ENCODE measurements at regions not wholly inside any gene's neighbourhood (a gene's known extent, or its start where the extent isn't known, plus 50 kb on each side); places are given as distances from the start of the nearest gene placed in this dataset.
"Not testable (repeated sequence)": the region's sequence is repeated elsewhere in the genome, so short reads cannot be mapped to it uniquely, and the experiment has no call there.

DNA sequence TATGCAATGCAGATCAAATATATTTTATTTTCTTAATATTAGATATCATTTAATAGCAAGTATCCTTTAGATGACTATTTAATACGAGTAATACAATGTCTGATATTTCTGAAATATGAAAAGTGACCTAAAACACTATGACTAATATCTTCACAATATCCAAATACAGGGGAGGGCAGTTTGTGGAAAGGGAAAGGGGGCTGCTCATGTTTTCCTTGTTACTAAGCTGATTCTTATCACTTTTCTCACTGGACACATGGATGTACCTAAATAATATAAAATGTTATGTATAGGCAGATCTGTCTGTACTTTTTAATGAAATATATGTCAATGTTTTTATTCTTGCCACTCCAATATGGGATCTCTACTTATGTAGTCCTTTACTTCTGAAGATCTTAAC is 1879.1 kb upstream of the ACO1 start:
- Mint-ChIP-seq H3K9me3 (peaks cover 6% of the 10 kb centered on the region), H3K27ac (no peak overlapping the region)

DNA sequence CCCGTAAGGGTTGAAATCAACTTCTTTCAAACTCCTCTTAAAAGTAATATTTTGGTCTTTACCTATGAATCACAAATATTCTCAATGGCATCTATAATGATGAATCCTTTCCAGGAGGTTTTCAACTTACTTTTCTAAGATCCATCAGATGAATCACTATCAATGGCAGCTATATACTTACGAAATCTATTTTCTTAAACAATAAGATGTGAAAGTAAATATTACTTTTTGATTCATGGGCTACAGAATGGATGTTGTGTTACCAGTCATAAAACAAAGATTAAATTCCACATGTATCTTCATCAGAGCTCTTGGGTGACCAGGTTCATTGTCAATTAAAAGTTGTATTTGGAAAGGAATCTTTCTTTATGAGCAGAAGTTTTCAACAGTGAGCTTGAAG is 1877.7 kb upstream of the ACO1 start:
- Mint-ChIP-seq H3K27me3 (no peaks in the 10 kb centered on the region), H3K9me3 (peaks cover 6% of the 10 kb centered on the region), H3K4me1 (ENCODE audit: low read depth in 2 of 2) (no peaks in the 10 kb centered on the region), H3K27ac (no peak overlapping the region), H3K4me3 (no peak overlapping the region), H3K36me3 (no peaks in the 10 kb centered on the region)
- DNase-seq (ENCODE audit: low spot score) (no peak), ATAC-seq (no peak)

More for the DNA sequence above, 1879.1 kb upstream of the ACO1 start:
- no peaks in the 10 kb centered on the region for H3K4me1 Mint-ChIP-seq (ENCODE audit: low read depth in 2 of 2)
- ATAC-seq (no peak), DNase-seq (ENCODE audit: low spot score) (no peak)
- no peaks in the 10 kb centered on the region for H3K36me3 Mint-ChIP-seq
- no peaks in the 10 kb centered on the region for H3K27me3 Mint-ChIP-seq
- H3K4me3 Mint-ChIP-seq: no peak overlapping the region

DNA sequence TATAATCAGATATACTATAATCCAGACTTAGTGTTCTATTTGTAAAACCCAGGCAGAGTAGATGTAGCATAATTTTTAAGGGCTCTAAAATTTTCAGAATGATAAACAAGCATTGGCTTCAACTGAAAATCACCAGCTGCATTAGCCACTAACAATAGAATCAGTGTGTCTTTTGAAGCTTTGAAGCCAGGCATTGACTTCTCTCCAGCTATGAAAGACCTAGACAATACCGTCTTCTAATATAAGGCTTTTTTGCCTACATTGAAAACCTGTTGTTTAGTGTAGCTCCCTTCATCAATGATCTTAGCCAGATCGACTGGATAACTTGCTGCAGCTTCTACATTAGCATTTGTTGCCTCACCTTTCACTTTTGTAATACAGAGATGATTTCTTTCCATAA is 1877.3 kb upstream of the ACO1 start:
- Mint-ChIP-seq H3K4me1 (ENCODE audit: low read depth in 2 of 2) (no peaks in the 10 kb centered on the region), H3K27me3 (no peaks in the 10 kb centered on the region), H3K9me3 (peaks cover 6% of the 10 kb centered on the region), H3K4me3 (no peak overlapping the region), H3K36me3 (no peaks in the 10 kb centered on the region), H3K27ac (no peak overlapping the region)
- ATAC-seq (no peak), DNase-seq (ENCODE audit: low spot score) (no peak)

DNA sequence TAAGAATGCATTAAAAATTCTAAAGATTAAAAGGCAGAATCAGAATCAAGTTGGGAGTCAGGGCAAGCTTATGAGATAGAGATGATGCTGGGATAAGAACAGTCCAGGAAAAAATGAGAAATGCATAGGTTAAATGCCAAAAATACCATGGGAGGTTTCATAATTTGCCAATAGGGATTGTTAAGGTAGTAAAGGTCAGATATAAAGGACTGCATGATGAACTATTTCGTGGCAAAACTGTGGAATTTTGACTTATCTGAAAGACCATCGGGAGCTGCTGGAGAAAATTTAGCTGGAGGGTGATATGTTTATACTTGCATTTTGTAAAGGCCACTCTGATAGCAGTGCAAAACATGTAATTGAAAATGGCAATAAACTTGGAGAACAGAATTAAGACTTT is 1872.8 kb upstream of the ACO1 start:
- no peaks in the 10 kb centered on the region for H3K27me3 Mint-ChIP-seq
- H3K36me3 Mint-ChIP-seq: no peaks in the 10 kb centered on the region
- DNase-seq (ENCODE audit: low spot score) (no peak), ATAC-seq (no peak)
- H3K27ac Mint-ChIP-seq: no peak overlapping the region
- no peak overlapping the region for H3K4me3 Mint-ChIP-seq
- H3K9me3 Mint-ChIP-seq: peaks cover 3% of the 10 kb centered on the region
- H3K4me1 Mint-ChIP-seq (ENCODE audit: low read depth in 2 of 2): no peaks in the 10 kb centered on the region

DNA sequence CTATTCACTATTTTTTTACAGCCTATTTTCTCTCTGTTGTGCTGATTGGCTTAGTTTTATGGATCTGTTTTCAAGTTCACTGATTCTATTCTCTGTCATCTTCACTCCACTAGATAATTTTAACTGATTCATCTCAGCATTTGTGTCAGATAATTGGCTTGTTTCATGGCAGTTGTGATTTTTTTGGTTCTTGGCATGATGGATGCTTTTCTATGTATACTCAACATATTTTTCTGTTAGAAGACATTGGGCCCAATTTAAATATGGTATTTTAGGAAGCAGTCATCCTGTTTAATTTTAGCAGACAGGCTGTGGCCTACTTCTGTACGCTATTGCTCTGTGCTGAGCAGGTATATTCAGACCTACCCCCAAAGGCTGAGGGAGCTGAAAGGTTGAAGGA is 1865.3 kb upstream of the ACO1 start:
- no peak for ATAC-seq

DNA sequence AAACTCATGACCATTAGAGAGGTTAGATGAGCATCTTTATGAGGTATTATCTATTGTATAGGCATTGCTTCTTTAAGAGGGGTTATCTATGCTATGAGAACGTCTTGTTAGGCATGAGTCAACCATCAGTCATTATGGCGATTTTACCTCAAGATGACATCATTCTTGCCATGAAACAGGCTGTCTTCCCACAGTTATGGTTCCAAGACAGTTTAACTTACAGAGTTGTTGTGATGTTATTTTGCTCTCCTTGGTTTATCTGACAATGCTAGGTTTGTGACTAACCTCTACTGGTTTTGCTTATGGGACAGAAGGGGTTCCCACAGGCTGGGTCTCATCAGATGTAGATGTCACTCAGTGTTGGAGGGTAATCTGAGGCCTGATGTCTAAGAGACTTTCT is 1864.7 kb upstream of the ACO1 start:
- H3K9me3 Mint-ChIP-seq: no peaks in the 10 kb centered on the region
- H3K4me1 Mint-ChIP-seq (ENCODE audit: low read depth in 2 of 2): no peaks in the 10 kb centered on the region
- no peak for DNase-seq (ENCODE audit: low spot score)
- H3K27me3 Mint-ChIP-seq: no peaks in the 10 kb centered on the region
- no peak overlapping the region for H3K4me3 Mint-ChIP-seq
- no peaks in the 10 kb centered on the region for H3K36me3 Mint-ChIP-seq
- no peak overlapping the region for H3K27ac Mint-ChIP-seq
- no peak for ATAC-seq

More for the DNA sequence above, 1865.3 kb upstream of the ACO1 start:
- DNase-seq (ENCODE audit: low spot score): no peak
- H3K4me1 Mint-ChIP-seq (ENCODE audit: low read depth in 2 of 2): no peaks in the 10 kb centered on the region
- H3K27me3 Mint-ChIP-seq: no peaks in the 10 kb centered on the region
- no peaks in the 10 kb centered on the region for H3K9me3 Mint-ChIP-seq
- no peak overlapping the region for H3K27ac Mint-ChIP-seq
- H3K4me3 Mint-ChIP-seq: no peak overlapping the region
- no peaks in the 10 kb centered on the region for H3K36me3 Mint-ChIP-seq

DNA sequence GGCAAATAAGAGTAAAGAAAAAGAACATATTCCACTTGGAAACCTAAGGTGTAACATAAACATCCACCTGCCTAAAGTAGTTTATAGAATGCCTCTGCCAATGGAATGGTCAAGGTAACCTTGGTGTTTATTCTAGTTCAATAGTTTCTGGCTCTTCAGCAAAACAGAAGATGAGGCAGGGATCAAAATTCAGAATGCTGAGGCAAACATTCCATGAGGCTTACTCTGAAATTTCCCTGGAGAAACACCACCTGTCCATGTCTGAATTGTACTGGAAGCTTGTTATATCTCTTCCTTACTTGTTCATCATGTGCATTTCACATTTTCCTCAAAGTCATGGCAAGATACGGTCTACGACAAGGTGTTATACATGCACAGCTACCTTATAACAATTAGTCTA is 1862.4 kb upstream of the ACO1 start:
- ATAC-seq: no peak
- no peaks in the 10 kb centered on the region for H3K4me1 Mint-ChIP-seq (ENCODE audit: low read depth in 2 of 2)
- H3K27ac Mint-ChIP-seq: no peak overlapping the region
- peaks cover 2% of the 10 kb centered on the region for H3K9me3 Mint-ChIP-seq
- H3K27me3 Mint-ChIP-seq: no peaks in the 10 kb centered on the region
- H3K36me3 Mint-ChIP-seq: peaks cover 4% of the 10 kb centered on the region
- DNase-seq (ENCODE audit: low spot score): no peak
- H3K4me3 Mint-ChIP-seq: no peak overlapping the region

DNA sequence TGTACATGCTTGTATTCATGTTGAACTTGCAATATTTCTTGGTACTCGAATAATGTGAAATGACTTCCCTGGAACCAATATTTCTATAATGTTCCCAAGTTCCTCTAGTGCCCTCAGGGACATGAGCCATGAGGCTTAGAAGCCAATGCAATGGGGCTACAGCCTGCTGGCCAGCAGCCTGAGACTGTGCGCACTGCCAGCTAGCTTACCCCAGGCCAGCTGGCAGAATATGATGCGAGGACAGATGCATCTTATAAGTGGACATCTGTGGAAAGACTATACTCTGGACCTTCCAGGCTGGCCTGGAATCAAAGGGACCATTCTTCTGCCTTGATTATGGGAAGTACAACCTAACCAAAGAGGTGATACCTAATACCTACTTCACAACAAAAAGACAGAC is 1862.0 kb upstream of the ACO1 start:
- Mint-ChIP-seq H3K9me3 (peaks cover 2% of the 10 kb centered on the region), H3K4me3 (no peak overlapping the region), H3K27me3 (no peaks in the 10 kb centered on the region), H3K27ac (no peak overlapping the region), H3K36me3 (peaks cover 4% of the 10 kb centered on the region), H3K4me1 (ENCODE audit: low read depth in 2 of 2) (no peaks in the 10 kb centered on the region)
- DNase-seq (ENCODE audit: low spot score): no peak
- ATAC-seq: no peak

DNA sequence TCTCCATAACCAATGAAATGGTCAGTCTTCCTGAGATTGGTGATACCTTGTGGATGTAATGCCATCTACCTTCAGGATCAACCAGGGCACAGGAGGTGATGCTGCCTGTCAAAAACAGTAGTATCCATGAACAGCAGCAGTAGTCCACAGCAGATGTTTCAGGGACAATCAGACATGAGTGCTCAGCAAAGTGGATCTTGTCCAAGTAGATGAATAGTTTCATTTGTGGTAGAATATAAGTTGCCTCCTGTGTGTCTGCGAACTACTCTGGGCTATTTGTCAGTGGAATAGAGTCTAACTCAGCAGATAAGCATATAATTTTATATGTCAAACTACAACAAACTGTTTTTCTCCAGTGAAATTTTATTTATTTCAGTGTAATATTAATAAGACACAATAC is 1860.1 kb upstream of the ACO1 start:
- Mint-ChIP-seq H3K36me3 (peaks cover 4% of the 10 kb centered on the region), H3K27me3 (no peaks in the 10 kb centered on the region), H3K27ac (no peak overlapping the region), H3K4me1 (ENCODE audit: low read depth in 2 of 2) (no peaks in the 10 kb centered on the region), H3K9me3 (peaks cover 6% of the 10 kb centered on the region), H3K4me3 (no peak overlapping the region)
- DNase-seq (ENCODE audit: low spot score) (no peak), ATAC-seq (no peak)

DNA sequence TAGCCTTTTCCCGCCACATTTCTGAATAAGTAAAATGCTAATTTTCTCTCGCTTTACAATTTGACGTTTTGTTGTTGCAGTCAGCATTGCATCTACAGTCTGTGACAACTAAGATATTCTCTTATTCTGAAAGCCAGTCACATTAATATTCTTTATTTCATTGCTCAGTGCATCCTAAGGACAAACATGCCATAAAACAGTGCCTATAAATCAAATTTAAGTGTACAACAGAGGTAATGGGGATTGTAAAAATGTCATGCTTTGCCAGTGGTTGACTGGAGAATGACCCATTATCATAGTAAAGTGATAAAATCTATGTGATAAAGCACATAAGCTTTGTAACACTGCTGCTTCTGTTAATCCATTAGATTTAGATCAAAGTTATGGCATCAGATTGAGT is 1850.0 kb upstream of the ACO1 start:
- DNase-seq (ENCODE audit: low spot score) (no peak), ATAC-seq (no peak)
- H3K27me3 Mint-ChIP-seq: no peaks in the 10 kb centered on the region
- peaks cover 6% of the 10 kb centered on the region for H3K36me3 Mint-ChIP-seq
- peaks cover 13% of the 10 kb centered on the region for H3K9me3 Mint-ChIP-seq
- no peak overlapping the region for H3K4me3 Mint-ChIP-seq
- H3K4me1 Mint-ChIP-seq (ENCODE audit: low read depth in 2 of 2): no peaks in the 10 kb centered on the region
- no peak overlapping the region for H3K27ac Mint-ChIP-seq

DNA sequence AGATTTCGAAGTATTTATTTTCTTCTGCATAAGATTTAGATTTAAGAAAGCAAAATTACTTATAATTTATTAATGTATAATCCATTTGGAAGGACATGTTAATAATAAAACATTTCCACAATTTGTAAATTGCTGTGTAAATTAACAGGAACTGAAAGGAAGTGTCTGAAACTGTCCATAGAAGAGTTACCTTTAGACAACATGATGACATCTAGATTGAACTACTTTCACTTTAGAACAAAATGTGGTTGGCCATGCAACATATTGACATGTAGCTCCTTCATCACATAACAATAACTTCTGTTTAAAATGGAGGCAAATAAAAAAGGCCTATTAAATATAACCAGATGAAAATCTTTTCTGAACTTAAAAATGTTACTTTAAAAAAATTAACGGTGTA is 1849.5 kb upstream of the ACO1 start:
- Mint-ChIP-seq H3K4me3 (no peak overlapping the region), H3K27me3 (no peaks in the 10 kb centered on the region), H3K4me1 (ENCODE audit: low read depth in 2 of 2) (no peaks in the 10 kb centered on the region), H3K36me3 (peaks cover 6% of the 10 kb centered on the region), H3K9me3 (peaks cover 13% of the 10 kb centered on the region), H3K27ac (no peak overlapping the region)
- ATAC-seq (no peak), DNase-seq (ENCODE audit: low spot score) (no peak)

DNA sequence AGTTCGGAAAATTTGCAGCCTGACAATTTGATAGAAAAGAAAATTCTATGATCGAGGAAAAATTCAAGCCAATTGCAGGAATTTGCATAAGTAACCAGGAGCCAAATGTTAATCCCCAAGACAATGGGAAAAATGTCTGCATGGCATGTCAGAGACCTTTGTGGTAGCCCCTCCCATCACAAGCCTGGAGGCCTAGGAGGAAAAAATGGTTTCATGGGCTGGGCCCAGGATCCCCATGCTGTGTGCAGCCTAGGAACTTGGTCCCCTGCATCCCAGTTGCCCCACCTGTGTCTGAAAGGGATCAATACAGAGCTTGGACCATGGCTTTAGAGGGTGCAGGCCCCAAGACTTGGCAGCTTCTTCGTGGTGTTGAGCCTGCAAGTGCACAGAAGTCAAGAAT is 1847.9 kb upstream of the ACO1 start:
- peaks cover 17% of the 10 kb centered on the region for H3K9me3 Mint-ChIP-seq
- no peaks in the 10 kb centered on the region for H3K4me1 Mint-ChIP-seq (ENCODE audit: low read depth in 2 of 2)
- H3K27me3 Mint-ChIP-seq: no peaks in the 10 kb centered on the region
- H3K4me3 Mint-ChIP-seq: no peak overlapping the region
- ATAC-seq (no peak), DNase-seq (ENCODE audit: low spot score) (no peak)
- H3K27ac Mint-ChIP-seq: no peak overlapping the region
- peaks cover 12% of the 10 kb centered on the region for H3K36me3 Mint-ChIP-seq

DNA sequence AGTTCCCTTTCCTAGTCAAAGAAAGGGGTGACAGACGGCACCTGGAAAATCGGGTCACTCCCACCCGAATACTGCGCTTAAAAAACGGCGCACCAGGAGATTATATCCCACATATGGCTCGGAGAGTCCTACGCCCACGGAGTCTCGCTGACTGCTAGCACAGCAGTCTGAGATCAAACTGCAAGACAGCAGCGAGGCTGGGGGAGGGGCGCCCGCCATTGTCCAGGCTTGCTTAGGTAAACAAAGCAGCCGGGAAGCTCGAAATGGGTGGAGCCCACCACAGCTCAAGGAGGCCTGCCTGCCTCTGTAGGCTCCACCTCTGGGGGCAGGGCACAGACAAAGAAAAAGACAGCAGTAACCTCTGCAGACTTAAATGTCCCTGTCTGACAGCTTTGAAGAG is 1844.7 kb upstream of the ACO1 start:
- not testable (repeated sequence) for ATAC-seq; DNase-seq (ENCODE audit: low spot score); H3K4me3 Mint-ChIP-seq; H3K27me3 Mint-ChIP-seq; H3K27ac Mint-ChIP-seq; H3K4me1 Mint-ChIP-seq (ENCODE audit: low read depth in 2 of 2)
- Mint-ChIP-seq H3K36me3 (peaks cover 12% of the 10 kb centered on the region), H3K9me3 (peaks cover 13% of the 10 kb centered on the region)

DNA sequence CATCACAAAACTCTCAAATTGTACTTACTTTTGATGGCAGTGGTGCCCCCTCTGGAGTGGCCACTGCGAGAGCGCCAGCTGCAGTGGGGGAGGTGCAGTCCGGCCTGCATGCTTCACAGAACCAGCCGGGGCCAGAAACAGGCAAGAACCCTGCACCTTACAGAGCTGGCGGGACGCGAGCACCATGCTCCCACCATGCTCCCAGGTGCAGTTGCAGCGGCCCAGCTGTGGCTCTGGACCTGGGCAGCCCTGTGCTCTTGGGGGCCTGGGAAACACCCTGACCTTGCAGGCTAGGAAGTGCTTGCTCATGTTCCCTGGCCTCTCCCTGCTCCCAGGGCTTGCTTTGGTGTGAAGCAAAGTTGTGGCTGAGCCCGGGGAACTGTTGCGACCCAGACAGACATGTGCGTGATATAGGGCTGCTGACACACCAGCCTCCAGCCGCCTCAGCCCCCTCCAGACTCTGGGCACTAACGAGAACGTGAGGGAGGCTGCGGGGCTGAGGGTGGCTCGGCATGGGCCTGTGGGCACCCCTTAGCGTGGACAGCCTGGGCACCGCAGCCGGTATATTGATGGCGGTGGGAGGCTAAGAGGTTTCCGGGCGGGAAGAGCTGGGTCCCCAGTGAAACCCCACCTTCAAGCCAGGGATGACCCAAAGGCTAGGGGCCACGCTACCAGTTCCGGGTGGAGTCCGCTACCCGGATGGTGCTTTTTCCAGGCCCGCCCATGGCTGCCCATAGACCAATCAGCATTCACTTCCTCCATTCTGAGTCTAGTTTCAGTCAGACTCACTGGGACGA is 1809.9 kb upstream of the ACO1 start:
- Mint-ChIP-seq H3K4me3 (no peak overlapping the region), H3K9me3 (peaks cover 10% of the 10 kb centered on the region), H3K4me1 (ENCODE audit: low read depth in 2 of 2) (no peaks in the 10 kb centered on the region), H3K36me3 (peaks cover 7% of the 10 kb centered on the region), H3K27me3 (no peaks in the 10 kb centered on the region), H3K27ac (no peak overlapping the region)
- DNase-seq (ENCODE audit: low spot score) (no peak), ATAC-seq (peak in 1 of 2 donors; percentile 60)

DNA sequence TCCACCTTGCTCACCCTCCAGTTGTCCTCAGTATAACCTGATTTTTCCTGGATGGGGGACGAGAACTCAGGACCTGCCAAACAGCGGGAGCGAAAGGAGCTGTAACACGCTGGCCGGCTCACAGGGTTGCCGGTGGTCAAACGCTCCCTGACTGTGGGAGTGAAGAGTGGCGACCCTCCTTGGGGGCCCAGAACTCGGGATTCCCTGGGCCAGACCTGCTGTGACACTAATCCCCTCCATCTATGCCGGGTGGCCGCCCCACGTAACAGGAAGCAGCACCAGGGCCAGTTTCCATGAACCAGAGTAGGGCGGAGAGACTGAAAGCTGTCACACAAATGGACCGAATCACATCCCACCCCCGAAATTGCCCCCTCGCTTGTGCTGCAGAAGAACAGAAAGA is 1809.2 kb upstream of the ACO1 start:
- ATAC-seq (no peak), DNase-seq (ENCODE audit: low spot score) (no peak)
- Mint-ChIP-seq H3K4me1 (ENCODE audit: low read depth in 2 of 2) (no peaks in the 10 kb centered on the region), H3K9me3 (peaks cover 8% of the 10 kb centered on the region), H3K36me3 (peaks cover 3% of the 10 kb centered on the region), H3K4me3 (no peak overlapping the region), H3K27ac (no peak overlapping the region), H3K27me3 (no peaks in the 10 kb centered on the region)

Data from natural killer cell treated with Interleukin-12 subunit alpha and Interleukin-12 subunit beta and Interleukin-15 and Interleukin-18, amount 100 ng/mL, for 72 hours (primary cell).